ENCODE measurements at regions not wholly inside any gene's neighbourhood (a gene's known extent, or its start where the extent isn't known, plus 50 kb on each side); places are given as distances from the start of the nearest gene placed in this dataset.

DNA sequence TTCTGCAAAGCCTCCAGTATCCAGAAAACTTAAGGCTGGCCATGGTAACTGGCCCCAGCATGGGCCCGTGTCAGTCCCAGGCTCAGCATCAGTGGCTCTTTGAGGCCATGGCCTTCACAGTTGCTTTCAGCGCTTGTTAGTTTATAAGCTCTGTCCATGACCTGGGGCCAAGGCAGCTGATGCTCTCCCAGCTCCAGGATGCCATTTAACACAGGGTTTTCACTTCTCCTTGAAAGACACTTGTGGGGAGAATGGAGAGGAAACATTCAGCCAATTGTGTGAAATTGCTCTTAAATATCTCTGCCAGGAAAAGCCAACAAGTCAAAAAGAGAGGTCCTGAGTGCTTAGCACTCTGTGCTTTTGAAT lies 321.3 kb downstream of the FOXO1 start:
- 93% methylated on average over 2 of the region's 2 CpGs for WGBS
- H3K36me3 ChIP-seq, result no peaks in the 10 kb centered on the region
- H3K27ac ChIP-seq, result no peak overlapping the region
- TF ChIP-seq, protein P1, sequence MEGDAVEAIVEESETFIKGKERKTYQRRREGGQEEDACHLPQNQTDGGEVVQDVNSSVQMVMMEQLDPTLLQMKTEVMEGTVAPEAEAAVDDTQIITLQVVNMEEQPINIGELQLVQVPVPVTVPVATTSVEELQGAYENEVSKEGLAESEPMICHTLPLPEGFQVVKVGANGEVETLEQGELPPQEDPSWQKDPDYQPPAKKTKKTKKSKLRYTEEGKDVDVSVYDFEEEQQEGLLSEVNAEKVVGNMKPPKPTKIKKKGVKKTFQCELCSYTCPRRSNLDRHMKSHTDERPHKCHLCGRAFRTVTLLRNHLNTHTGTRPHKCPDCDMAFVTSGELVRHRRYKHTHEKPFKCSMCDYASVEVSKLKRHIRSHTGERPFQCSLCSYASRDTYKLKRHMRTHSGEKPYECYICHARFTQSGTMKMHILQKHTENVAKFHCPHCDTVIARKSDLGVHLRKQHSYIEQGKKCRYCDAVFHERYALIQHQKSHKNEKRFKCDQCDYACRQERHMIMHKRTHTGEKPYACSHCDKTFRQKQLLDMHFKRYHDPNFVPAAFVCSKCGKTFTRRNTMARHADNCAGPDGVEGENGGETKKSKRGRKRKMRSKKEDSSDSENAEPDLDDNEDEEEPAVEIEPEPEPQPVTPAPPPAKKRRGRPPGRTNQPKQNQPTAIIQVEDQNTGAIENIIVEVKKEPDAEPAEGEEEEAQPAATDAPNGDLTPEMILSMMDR (IDR thresholded peaks at IDR 0.05), result no peak
- H3K9me3 ChIP-seq, result no peaks in the 10 kb centered on the region
- intact Hi-C loops (cut with DNase I), result no loop called here
- no peak overlapping the region for H3K4me3 ChIP-seq
- DNase-seq (ENCODE audit: low spot score), result no peak
- H3K4me1 ChIP-seq (replicated peaks), result no peaks in the 10 kb centered on the region
- no peaks in the 10 kb centered on the region for H3K27me3 ChIP-seq (replicated peaks; ENCODE audit: insufficient read depth)

DNA sequence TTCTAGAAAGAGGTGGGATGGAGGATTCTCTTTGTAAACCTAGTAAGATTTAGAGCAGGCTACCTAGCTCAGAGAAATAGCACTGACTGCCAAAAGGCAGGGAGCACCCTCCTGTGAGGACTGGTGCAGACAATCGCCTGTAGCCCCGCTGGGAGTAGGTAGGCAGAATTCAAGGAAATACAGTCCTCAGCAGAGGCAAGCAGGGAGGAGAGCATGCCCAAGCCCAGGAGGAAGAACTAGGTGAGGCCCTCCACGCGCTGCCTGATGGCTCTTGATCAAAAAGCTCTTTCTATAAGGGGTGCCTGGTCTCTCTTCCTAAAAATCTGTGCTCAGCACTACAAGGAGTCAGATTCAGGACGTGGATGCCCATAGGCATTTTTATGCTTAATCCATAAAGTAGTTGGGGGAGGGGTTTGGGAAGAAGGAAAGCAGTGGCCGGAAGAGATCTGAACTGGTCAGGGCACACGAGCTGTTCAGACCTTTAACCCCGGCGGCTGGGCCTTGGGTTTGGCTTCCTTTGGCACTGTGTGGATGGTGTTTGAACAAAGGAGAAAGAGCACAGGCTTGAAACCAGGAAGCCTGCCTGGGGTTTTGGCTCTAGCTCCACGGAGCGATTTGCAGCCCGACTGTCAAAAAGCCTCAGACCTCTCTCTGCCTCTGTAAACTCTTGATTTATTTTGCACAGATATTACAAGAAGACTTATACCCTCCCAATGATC lies 320.6 kb downstream of the FOXO1 start:
- H3K27ac ChIP-seq, result no peak overlapping the region
- 66% methylated on average over 12 of the region's 12 CpGs for WGBS
- H3K27me3 ChIP-seq (replicated peaks; ENCODE audit: insufficient read depth), result no peaks in the 10 kb centered on the region
- no peak for DNase-seq (ENCODE audit: low spot score)
- no peaks in the 10 kb centered on the region for H3K9me3 ChIP-seq
- H3K36me3 ChIP-seq, result no peaks in the 10 kb centered on the region
- TF ChIP-seq, protein P1 (IDR thresholded peaks at IDR 0.05), result no peak
- TF ChIP-seq POLR2AphosphoS5 (IDR thresholded peaks at IDR 0.05) (no peak), POLR2A (IDR thresholded peaks at IDR 0.05) (no peak)
- H3K4me3 ChIP-seq, result no peak overlapping the region
- no peaks in the 10 kb centered on the region for H3K4me1 ChIP-seq (replicated peaks)
- intact Hi-C loops (cut with DNase I), result no loop called here

DNA sequence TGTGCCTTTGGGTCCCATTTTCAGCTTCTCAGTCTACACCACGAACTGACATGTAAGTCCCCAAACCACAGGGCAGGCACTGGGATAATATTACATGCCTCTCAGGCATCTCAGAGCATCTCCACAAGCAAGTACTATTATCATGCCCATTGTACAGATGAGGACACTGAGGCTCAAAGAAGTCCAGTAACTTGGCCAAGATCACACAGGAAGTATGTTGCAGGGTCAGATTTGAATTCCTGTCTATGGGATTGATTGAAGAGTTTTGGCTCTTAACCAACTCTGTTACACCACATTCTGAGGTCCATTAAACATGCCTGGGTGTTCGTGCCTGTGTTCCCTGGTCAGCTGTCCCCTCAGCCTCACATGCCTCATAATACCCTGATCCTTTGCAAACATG lies 319.8 kb downstream of the FOXO1 start:
- Histone ChIP-seq H3K4me3 (no peak overlapping the region), H3K27me3 (replicated peaks; ENCODE audit: insufficient read depth) (no peaks in the 10 kb centered on the region), H3K36me3 (no peaks in the 10 kb centered on the region), H3K4me1 (replicated peaks) (no peaks in the 10 kb centered on the region), H3K9me3 (no peaks in the 10 kb centered on the region), H3K27ac (no peak overlapping the region)
- DNase-seq (ENCODE audit: low spot score), result no peak
- intact Hi-C loops (cut with DNase I), result no loop called here
- no peak for TF ChIP-seq POLR2AphosphoS5 (IDR thresholded peaks at IDR 0.05)
- TF ChIP-seq POLR2A (IDR thresholded peaks at IDR 0.05), result no peak
- TF ChIP-seq, protein P1 (IDR thresholded peaks at IDR 0.05), result no peak
- 92% methylated on average over 2 of the region's 2 CpGs for WGBS

DNA sequence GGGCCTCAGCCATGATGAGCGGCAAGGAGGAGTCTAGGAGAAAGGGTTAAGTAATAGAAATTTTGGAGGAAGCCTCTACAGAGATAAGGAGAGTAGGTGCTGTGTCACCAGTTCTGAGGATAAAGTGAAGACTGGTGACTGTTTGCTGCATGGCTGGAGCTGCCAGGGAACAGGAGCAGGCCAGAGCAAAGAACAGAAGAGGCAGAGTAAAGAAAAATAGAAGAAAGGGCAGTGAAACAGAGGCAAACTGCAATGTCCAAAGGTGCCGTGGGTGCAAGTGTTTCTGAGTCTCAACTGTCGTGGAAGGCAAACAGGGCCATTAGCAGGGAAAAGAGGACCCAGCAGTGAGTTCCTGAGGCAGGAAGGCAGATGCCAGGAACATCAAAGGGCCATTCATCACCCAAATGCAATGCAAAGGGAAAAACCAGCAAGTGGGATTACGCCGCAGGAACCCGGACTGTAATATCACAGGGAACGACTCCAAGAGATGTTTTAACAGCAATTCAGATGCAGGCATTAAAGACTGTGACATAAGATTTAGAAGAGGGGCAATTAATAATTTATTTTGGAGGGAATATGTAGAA lies 318.3 kb downstream of the FOXO1 start:
- WGBS, result 70% methylated on average over 7 of the region's 7 CpGs
- intact Hi-C loops (cut with DNase I), result no loop called here
- no peaks in the 10 kb centered on the region for H3K36me3 ChIP-seq
- no peak for DNase-seq (ENCODE audit: low spot score)
- H3K27ac ChIP-seq, result no peak overlapping the region
- no peaks in the 10 kb centered on the region for H3K9me3 ChIP-seq
- no peaks in the 10 kb centered on the region for H3K27me3 ChIP-seq (replicated peaks; ENCODE audit: insufficient read depth)
- TF ChIP-seq, protein P1 (IDR thresholded peaks at IDR 0.05), result no peak
- no peak for TF ChIP-seq POLR2A (IDR thresholded peaks at IDR 0.05)
- TF ChIP-seq POLR2AphosphoS5 (IDR thresholded peaks at IDR 0.05), result no peak
- no peaks in the 10 kb centered on the region for H3K4me1 ChIP-seq (replicated peaks)
- no peak overlapping the region for H3K4me3 ChIP-seq
